Fibroblast of villous mesenchyme (primary cell): ENCODE measurements at regions not wholly inside any gene's neighbourhood (a gene's known extent, or its start where the extent isn't known, plus 50 kb on each side); places are given as distances from the start of the nearest gene placed in this dataset.

Source experiments
- DNase-seq: peaks from one replicate; pipeline ENCODE4 v3.0.0-alpha.2; 2010; ENCODE audit warnings: low read depth
- H3K4me3 ChIP-seq: 2 replicates; pipeline ENCODE4 v1.5.1; 2011; ENCODE audit warnings: low read depth, mild to moderate bottlenecking, low read length
- TF ChIP-seq, protein P1 (sequence below): IDR thresholded peaks from 2 replicates; pipeline ENCODE4 v1.5.1; 2012; ENCODE audit warnings: low read depth, mild to moderate bottlenecking, low read length; ENCODE audit not compliant: insufficient read depth

GRCh38 chr18:25701821-25702220 lies 349.9 kb upstream of the ZNF521 start:
- DNase-seq, result no peak
- H3K4me3 ChIP-seq, result no peak overlapping the region
- TF ChIP-seq, protein P1, sequence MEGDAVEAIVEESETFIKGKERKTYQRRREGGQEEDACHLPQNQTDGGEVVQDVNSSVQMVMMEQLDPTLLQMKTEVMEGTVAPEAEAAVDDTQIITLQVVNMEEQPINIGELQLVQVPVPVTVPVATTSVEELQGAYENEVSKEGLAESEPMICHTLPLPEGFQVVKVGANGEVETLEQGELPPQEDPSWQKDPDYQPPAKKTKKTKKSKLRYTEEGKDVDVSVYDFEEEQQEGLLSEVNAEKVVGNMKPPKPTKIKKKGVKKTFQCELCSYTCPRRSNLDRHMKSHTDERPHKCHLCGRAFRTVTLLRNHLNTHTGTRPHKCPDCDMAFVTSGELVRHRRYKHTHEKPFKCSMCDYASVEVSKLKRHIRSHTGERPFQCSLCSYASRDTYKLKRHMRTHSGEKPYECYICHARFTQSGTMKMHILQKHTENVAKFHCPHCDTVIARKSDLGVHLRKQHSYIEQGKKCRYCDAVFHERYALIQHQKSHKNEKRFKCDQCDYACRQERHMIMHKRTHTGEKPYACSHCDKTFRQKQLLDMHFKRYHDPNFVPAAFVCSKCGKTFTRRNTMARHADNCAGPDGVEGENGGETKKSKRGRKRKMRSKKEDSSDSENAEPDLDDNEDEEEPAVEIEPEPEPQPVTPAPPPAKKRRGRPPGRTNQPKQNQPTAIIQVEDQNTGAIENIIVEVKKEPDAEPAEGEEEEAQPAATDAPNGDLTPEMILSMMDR, result no peak

GRCh38 chr18:25686960-25687500 lies 335.1 kb upstream of the ZNF521 start:
- peak; percentile 22 for DNase-seq
- no peak overlapping the region for H3K4me3 ChIP-seq
- TF ChIP-seq, protein P1, result no peak

DNA sequence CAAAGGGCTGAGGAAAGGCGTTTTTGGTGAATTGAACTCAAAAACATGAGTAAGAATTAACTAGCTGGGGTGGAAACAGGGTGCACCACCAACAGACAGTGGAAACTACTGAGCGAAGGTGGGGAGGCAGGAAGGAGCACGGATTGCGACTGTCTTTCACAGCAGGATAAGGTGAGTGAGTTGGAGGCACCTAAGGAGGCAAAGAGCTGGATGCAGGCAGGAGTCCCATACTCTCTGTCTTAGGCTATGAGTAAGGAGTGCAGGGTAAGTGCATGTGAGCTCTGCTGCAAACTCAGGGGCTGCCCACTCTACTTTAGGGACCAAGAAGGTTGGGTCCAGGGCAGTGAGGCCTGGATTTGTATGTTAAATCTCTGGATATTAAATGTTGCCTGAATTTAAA lies 333.1 kb upstream of the ZNF521 start:
- no peak for DNase-seq
- H3K4me3 ChIP-seq, result no peak overlapping the region
- TF ChIP-seq, protein P1, result no peak

DNA sequence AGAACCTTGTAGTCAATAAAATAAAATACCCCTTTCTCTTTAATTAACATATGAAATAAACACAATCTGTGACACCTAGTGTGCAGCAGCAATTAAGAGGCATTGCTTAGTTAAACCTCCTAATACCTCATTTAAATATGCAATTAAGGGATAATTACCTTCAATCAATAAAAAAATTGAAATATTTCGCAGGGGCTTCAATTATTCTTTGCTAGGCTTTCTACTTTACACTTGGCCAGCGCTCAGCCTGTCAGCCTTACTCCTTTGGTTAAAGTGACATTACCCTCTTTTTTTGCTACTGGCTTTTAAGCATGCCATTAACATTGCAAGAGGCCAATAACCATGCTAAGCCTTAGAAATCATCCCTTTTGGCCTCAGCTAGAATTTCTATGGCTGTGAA lies 327.5 kb upstream of the ZNF521 start:
- no peak for DNase-seq
- TF ChIP-seq, protein P1, result no peak
- H3K4me3 ChIP-seq, result no peak overlapping the region

- TF ChIP-seq, protein P1, result no peak
- DNase-seq, result no peak
- no peak overlapping the region for H3K4me3 ChIP-seq
Observed at GRCh38 chr18:25678221-25678620, 326.3 kb upstream of the ZNF521 start.

- TF ChIP-seq, protein P1, result no peak
- DNase-seq, result no peak
- H3K4me3 ChIP-seq, result no peak overlapping the region
Observed at GRCh38 chr18:25675123-25675850, 323.3 kb upstream of the ZNF521 start.
